HEK293 (cell line): ENCODE measurements at regions not wholly inside any gene's neighbourhood (a gene's known extent, or its start where the extent isn't known, plus 50 kb on each side); places are given as distances from the start of the nearest gene placed in this dataset.

ENCODE experiments used
- GFI1B ChIP-seq: fragments of 450-650 bp; formaldehyde crosslinking; IDR thresholded peaks from 2 replicates; pipeline ENCODE4 v1.5.1; 2016; ENCODE audit warnings: missing biosample characterization, missing genetic modification characterization
- ZBTB1 ChIP-seq: fragments of 450-650 bp; formaldehyde crosslinking; IDR thresholded peaks from 2 replicates; pipeline ENCODE4 v1.5.1; 2016; ENCODE audit warnings: missing biosample characterization, missing genetic modification characterization
- ZBTB7A ChIP-seq: fragments of 450-650 bp; formaldehyde crosslinking; IDR thresholded peaks from 2 replicates; pipeline ENCODE4 v1.5.1; 2016; ENCODE audit warnings: low read depth, missing biosample characterization, missing genetic modification characterization
- ZNF184 ChIP-seq: fragments of 450-650 bp; IDR thresholded peaks from 2 replicates; pipeline ENCODE4 v1.5.1; 2018; ENCODE audit warnings: missing biosample characterization, mild to moderate bottlenecking, missing genetic modification characterization
- ZNF223 ChIP-seq: fragments of 450-650 bp; formaldehyde crosslinking; IDR thresholded peaks from 2 replicates; pipeline ENCODE4 v1.5.1; 2016; ENCODE audit warnings: missing biosample characterization, missing genetic modification characterization
- ZNF239 ChIP-seq: fragments of 450-650 bp; formaldehyde crosslinking; IDR thresholded peaks from 2 replicates; pipeline ENCODE4 v1.5.1; 2016; ENCODE audit warnings: missing biosample characterization, missing genetic modification characterization
- ZNF560 ChIP-seq: fragments of 450-650 bp; formaldehyde crosslinking; IDR thresholded peaks from 2 replicates; pipeline ENCODE4 v1.5.1; 2017; ENCODE audit warnings: missing biosample characterization, missing genetic modification characterization, borderline replicate concordance
- TF ChIP-seq, protein P1 (sequence below): sonication (generic); formaldehyde crosslinking; IDR thresholded peaks from 2 replicates; pipeline ENCODE4 v1.8.1; 2022; ENCODE audit warnings: mild to moderate bottlenecking, moderate library complexity, missing genetic modification reagents
- TF ChIP-seq, protein P2 (sequence below): fragments of 450-650 bp; formaldehyde crosslinking; IDR thresholded peaks from 2 replicates; pipeline ENCODE4 v1.5.1; 2016; ENCODE audit warnings: missing biosample characterization, missing genetic modification characterization
- TF ChIP-seq, protein P3 (sequence below): fragments of 450-650 bp; formaldehyde crosslinking; IDR thresholded peaks from 2 replicates; pipeline ENCODE4 v1.5.1; 2016; ENCODE audit warnings: missing biosample characterization, missing genetic modification characterization
- TF ChIP-seq, protein P4 (sequence below): fragments of 450-650 bp; formaldehyde crosslinking; IDR thresholded peaks from 2 replicates; pipeline ENCODE4 v1.5.1; 2016; ENCODE audit warnings: missing biosample characterization, missing genetic modification characterization
- TF ChIP-seq, protein P5 (sequence below): fragments of 450-650 bp; formaldehyde crosslinking; IDR thresholded peaks from 2 replicates; pipeline ENCODE4 v1.5.1; 2017; ENCODE audit warnings: missing biosample characterization, mild to moderate bottlenecking, missing genetic modification characterization, moderate library complexity
- TF ChIP-seq, protein P6 (sequence below): fragments of 450-650 bp; formaldehyde crosslinking; IDR thresholded peaks from 2 replicates; pipeline ENCODE4 v1.5.1; 2016; ENCODE audit warnings: missing biosample characterization, missing genetic modification characterization

DNA sequence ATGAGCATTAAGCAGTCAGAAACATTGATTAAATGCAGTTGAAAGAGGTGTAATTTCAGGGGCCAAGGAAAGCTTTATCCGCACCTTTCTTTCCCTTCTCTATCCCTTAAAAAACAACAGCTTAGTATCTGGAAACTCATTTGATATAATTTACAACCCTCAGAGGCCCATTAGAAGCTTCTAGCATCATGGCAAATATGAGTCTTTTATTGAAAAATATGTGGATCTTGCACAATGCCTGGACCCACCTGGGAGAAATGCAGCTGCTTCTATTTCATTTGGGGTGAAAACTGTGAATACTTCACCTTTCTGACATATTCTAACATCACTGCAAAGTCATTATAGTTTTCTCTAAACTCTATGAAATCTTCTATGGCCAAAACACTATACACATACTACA lies 492.2 kb upstream of the PSMD7 start:
- TF ChIP-seq, protein P1, sequence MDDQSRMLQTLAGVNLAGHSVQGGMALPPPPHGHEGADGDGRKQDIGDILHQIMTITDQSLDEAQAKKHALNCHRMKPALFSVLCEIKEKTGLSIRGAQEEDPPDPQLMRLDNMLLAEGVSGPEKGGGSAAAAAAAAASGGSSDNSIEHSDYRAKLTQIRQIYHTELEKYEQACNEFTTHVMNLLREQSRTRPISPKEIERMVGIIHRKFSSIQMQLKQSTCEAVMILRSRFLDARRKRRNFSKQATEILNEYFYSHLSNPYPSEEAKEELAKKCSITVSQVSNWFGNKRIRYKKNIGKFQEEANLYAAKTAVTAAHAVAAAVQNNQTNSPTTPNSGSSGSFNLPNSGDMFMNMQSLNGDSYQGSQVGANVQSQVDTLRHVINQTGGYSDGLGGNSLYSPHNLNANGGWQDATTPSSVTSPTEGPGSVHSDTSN, result no peak
- TF ChIP-seq, protein P2, sequence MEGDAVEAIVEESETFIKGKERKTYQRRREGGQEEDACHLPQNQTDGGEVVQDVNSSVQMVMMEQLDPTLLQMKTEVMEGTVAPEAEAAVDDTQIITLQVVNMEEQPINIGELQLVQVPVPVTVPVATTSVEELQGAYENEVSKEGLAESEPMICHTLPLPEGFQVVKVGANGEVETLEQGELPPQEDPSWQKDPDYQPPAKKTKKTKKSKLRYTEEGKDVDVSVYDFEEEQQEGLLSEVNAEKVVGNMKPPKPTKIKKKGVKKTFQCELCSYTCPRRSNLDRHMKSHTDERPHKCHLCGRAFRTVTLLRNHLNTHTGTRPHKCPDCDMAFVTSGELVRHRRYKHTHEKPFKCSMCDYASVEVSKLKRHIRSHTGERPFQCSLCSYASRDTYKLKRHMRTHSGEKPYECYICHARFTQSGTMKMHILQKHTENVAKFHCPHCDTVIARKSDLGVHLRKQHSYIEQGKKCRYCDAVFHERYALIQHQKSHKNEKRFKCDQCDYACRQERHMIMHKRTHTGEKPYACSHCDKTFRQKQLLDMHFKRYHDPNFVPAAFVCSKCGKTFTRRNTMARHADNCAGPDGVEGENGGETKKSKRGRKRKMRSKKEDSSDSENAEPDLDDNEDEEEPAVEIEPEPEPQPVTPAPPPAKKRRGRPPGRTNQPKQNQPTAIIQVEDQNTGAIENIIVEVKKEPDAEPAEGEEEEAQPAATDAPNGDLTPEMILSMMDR (tag by site-specific recombination), result no peak
- TF ChIP-seq, protein P3, sequence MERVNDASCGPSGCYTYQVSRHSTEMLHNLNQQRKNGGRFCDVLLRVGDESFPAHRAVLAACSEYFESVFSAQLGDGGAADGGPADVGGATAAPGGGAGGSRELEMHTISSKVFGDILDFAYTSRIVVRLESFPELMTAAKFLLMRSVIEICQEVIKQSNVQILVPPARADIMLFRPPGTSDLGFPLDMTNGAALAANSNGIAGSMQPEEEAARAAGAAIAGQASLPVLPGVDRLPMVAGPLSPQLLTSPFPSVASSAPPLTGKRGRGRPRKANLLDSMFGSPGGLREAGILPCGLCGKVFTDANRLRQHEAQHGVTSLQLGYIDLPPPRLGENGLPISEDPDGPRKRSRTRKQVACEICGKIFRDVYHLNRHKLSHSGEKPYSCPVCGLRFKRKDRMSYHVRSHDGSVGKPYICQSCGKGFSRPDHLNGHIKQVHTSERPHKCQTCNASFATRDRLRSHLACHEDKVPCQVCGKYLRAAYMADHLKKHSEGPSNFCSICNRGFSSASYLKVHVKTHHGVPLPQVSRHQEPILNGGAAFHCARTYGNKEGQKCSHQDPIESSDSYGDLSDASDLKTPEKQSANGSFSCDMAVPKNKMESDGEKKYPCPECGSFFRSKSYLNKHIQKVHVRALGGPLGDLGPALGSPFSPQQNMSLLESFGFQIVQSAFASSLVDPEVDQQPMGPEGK (tag by site-specific recombination), result no peak
- no peak for TF ChIP-seq ZNF184 (tag by site-specific recombination)
- TF ChIP-seq ZNF223 (tag by site-specific recombination), result no peak
- TF ChIP-seq ZBTB1 (tag by site-specific recombination), result no peak
- TF ChIP-seq, protein P4, sequence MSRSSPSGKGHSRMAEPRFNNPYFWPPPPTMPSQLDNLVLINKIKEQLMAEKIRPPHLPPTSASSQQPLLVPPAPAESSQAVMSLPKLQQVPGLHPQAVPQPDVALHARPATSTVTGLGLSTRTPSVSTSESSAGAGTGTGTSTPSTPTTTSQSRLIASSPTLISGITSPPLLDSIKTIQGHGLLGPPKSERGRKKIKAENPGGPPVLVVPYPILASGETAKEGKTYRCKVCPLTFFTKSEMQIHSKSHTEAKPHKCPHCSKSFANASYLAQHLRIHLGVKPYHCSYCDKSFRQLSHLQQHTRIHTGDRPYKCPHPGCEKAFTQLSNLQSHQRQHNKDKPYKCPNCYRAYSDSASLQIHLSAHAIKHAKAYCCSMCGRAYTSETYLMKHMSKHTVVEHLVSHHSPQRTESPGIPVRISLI (tag by site-specific recombination), result no peak
- TF ChIP-seq ZNF239, result no peak
- TF ChIP-seq, protein P5, sequence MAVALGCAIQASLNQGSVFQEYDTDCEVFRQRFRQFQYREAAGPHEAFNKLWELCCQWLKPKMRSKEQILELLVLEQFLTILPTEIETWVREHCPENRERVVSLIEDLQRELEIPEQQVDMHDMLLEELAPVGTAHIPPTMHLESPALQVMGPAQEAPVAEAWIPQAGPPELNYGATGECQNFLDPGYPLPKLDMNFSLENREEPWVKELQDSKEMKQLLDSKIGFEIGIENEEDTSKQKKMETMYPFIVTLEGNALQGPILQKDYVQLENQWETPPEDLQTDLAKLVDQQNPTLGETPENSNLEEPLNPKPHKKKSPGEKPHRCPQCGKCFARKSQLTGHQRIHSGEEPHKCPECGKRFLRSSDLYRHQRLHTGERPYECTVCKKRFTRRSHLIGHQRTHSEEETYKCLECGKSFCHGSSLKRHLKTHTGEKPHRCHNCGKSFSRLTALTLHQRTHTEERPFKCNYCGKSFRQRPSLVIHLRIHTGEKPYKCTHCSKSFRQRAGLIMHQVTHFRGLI, result no peak
- TF ChIP-seq, protein P6, sequence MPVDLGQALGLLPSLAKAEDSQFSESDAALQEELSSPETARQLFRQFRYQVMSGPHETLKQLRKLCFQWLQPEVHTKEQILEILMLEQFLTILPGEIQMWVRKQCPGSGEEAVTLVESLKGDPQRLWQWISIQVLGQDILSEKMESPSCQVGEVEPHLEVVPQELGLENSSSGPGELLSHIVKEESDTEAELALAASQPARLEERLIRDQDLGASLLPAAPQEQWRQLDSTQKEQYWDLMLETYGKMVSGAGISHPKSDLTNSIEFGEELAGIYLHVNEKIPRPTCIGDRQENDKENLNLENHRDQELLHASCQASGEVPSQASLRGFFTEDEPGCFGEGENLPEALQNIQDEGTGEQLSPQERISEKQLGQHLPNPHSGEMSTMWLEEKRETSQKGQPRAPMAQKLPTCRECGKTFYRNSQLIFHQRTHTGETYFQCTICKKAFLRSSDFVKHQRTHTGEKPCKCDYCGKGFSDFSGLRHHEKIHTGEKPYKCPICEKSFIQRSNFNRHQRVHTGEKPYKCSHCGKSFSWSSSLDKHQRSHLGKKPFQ (tag by site-specific recombination), result no peak
- TF ChIP-seq GFI1B (tag by site-specific recombination), result no peak
- no peak for TF ChIP-seq ZBTB7A
- TF ChIP-seq ZNF560 (tag by site-specific recombination), result no peak
